ENCODE measurements at regions not wholly inside any gene's neighbourhood (a gene's known extent, or its start where the extent isn't known, plus 50 kb on each side); places are given as distances from the start of the nearest gene placed in this dataset.
"Not testable (repeated sequence)": the region's sequence is repeated elsewhere in the genome, so short reads cannot be mapped to it uniquely, and the experiment has no call there.

DNA sequence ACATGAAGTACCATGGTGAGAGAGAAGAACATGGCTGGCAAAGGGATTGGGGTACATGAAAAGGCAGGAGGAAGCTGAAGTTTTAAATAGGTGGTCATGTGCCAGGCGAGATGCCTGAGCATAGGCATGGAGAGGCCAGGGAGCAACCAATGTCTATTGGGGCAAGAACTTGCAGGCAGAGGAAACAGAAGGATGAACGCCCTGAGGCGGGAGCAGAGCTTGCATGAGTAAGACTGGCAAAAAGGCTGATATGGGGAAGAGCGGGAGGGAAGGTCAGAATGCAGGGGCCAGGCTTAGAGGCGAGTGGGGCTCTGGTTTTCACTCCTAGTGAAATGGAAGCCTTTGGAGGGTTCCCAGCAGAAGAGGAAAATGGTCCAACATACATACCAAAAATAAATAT is 52.5 kb upstream of the VSTM5 start:
- H3K27ac Mint-ChIP-seq, result no peak overlapping the region
- H3K9me3 Mint-ChIP-seq, result no peaks in the 10 kb centered on the region
- H3K27me3 Mint-ChIP-seq, result peaks cover 12% of the 10 kb centered on the region
- H3K4me1 Mint-ChIP-seq, result no peaks in the 10 kb centered on the region
- CTCF ChIA-PET, result no interaction called here
- no peaks in the 10 kb centered on the region for H3K36me3 Mint-ChIP-seq (ENCODE audit: low read depth)
- DNase-seq, result no peak
- H3K4me3 Mint-ChIP-seq, result no peak overlapping the region
- POLR2A ChIA-PET, result no interaction called here

DNA sequence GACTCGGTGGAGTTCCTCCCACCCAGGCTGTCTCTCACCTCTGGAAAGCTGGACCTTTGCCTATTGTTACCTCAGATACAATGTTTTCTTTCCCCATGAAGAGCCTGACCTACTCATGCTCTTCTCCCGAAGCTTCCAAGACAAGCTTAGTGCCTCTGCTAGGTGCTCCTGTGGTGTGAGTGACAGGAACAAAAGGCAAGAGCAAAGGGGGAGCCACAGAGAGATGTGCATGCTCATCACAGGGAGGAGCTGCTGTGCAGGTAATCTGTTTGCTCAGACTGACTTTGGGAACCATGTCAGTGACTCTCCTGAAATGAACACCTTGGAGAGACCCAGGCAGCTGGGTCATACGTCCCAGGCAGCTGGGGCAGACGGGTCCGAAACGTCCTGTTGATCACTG is 53.6 kb upstream of the VSTM5 start:
- H3K36me3 Mint-ChIP-seq (ENCODE audit: low read depth), result no peaks in the 10 kb centered on the region
- no peak for DNase-seq
- H3K9me3 Mint-ChIP-seq, result no peaks in the 10 kb centered on the region
- ChIA-PET POLR2A (no interaction called here), CTCF (interaction anchor here (0.5 kb wide), 1 partner anchor 20 kb away, joined by 3 read pairs; no protein-coding TSS in a partner anchor)
- H3K27ac Mint-ChIP-seq, result no peak overlapping the region
- no peak overlapping the region for H3K4me3 Mint-ChIP-seq
- H3K4me1 Mint-ChIP-seq, result no peaks in the 10 kb centered on the region
- peaks cover 9% of the 10 kb centered on the region for H3K27me3 Mint-ChIP-seq

DNA sequence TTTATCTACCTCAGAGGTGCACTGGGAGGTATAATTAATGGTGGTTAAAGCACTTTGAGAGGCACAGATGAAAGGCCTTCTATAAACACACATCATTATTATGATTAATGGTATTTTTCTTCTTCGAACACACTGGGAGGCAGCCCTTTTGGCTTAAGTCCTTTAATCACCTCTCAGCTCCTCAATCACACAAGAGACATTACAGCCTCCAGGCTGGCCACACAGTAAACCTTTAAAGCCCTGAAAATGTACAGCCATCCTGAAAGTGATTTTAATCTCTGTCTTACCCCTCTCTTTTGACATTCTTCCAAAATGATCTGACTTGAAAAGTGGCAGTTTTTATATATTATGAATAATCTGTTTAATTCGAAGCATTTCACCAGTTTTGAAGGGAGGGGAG is 54.3 kb upstream of the VSTM5 start:
- H3K27me3 Mint-ChIP-seq, result peaks cover 7% of the 10 kb centered on the region
- H3K4me1 Mint-ChIP-seq, result no peaks in the 10 kb centered on the region
- no peak overlapping the region for H3K27ac Mint-ChIP-seq
- ChIA-PET POLR2A (no interaction called here), CTCF (interaction anchor here (0.5 kb wide), 1 partner anchor 20 kb away, joined by 3 read pairs; no protein-coding TSS in a partner anchor)
- no peak overlapping the region for H3K4me3 Mint-ChIP-seq
- no peaks in the 10 kb centered on the region for H3K36me3 Mint-ChIP-seq (ENCODE audit: low read depth)
- no peak for DNase-seq
- H3K9me3 Mint-ChIP-seq, result no peaks in the 10 kb centered on the region

GRCh38 chr11:93905384-93905783 is 55.0 kb upstream of the VSTM5 start:
- Mint-ChIP-seq H3K36me3 (ENCODE audit: low read depth) (no peaks in the 10 kb centered on the region), H3K4me1 (no peaks in the 10 kb centered on the region), H3K27ac (no peak overlapping the region), H3K9me3 (no peaks in the 10 kb centered on the region), H3K4me3 (no peak overlapping the region), H3K27me3 (peaks cover 7% of the 10 kb centered on the region)
- POLR2A ChIA-PET, result no interaction called here
- CTCF ChIA-PET, result no interaction called here
- no peak for DNase-seq

DNA sequence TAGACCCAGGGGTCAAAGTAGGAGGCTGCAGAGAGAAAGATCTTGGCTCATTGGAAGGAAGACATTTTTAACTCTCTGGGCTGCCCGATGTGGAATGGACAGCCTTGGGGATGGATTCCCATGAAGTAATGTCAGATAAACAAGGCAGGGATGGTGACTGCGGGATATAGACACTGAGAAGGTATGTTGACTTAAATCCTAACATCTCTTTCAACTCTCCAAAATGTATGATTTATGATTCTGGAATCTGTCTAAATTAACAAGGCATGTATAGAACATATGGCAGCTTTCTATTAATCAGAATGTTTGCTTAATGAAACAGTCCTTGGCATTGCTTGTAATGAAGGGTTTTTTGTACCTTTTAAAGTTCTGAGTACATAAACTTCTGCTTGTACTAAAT is 56.1 kb upstream of the VSTM5 start:
- Mint-ChIP-seq H3K27ac (no peak overlapping the region), H3K4me1 (no peaks in the 10 kb centered on the region), H3K36me3 (ENCODE audit: low read depth) (no peaks in the 10 kb centered on the region), H3K4me3 (no peak overlapping the region), H3K9me3 (no peaks in the 10 kb centered on the region), H3K27me3 (peaks cover 7% of the 10 kb centered on the region)
- ChIA-PET CTCF (no interaction called here), POLR2A (no interaction called here)
- DNase-seq, result no peak

DNA sequence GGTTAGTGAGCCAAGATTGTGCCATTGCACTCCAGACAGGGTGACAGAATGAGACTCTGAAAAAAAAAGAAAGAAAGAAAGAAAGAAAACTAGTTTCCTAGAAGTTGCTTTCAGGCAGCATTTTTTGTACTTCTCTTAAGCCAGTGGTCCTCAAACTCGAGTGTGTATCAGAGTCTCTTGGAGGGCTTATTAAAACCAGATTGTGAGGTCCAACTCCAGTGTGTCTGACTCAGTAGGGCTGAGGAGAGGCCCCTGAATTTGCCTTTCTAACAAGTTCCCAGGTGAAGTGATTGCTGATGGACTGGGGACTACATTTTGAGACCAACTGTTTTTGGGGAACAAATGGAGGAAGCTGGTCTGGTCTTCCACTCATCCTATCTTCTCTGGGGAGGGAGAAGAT is 57.5 kb upstream of the VSTM5 start:
- H3K36me3 Mint-ChIP-seq (ENCODE audit: low read depth), result no peaks in the 10 kb centered on the region
- no peak overlapping the region for H3K27ac Mint-ChIP-seq
- H3K4me1 Mint-ChIP-seq, result no peaks in the 10 kb centered on the region
- POLR2A ChIA-PET, result no interaction called here
- H3K27me3 Mint-ChIP-seq, result peaks cover 4% of the 10 kb centered on the region
- no peaks in the 10 kb centered on the region for H3K9me3 Mint-ChIP-seq
- CTCF ChIA-PET, result no interaction called here
- DNase-seq, result no peak
- no peak overlapping the region for H3K4me3 Mint-ChIP-seq

GRCh38 chr11:93908689-93909088 is 58.3 kb upstream of the VSTM5 start:
- no peak for DNase-seq
- CTCF ChIA-PET, result interaction anchor here (1.5 kb wide), 1 partner anchor 12 kb away, joined by 8 read pairs; no protein-coding TSS in a partner anchor
- Mint-ChIP-seq H3K27me3 (peaks cover 6% of the 10 kb centered on the region), H3K4me3 (no peak overlapping the region), H3K27ac (no peak overlapping the region), H3K4me1 (no peaks in the 10 kb centered on the region), H3K36me3 (ENCODE audit: low read depth) (no peaks in the 10 kb centered on the region), H3K9me3 (no peaks in the 10 kb centered on the region)
- POLR2A ChIA-PET, result no interaction called here

- Mint-ChIP-seq H3K9me3 (no peaks in the 10 kb centered on the region), H3K4me3 (no peak overlapping the region), H3K27me3 (peaks cover 14% of the 10 kb centered on the region), H3K4me1 (no peaks in the 10 kb centered on the region), H3K27ac (no peak overlapping the region), H3K36me3 (ENCODE audit: low read depth) (no peaks in the 10 kb centered on the region)
- ChIA-PET CTCF (no interaction called here), POLR2A (no interaction called here)
- no peak for DNase-seq
Observed at GRCh38 chr11:93917673-93918072, 67.3 kb upstream of the VSTM5 start.

DNA sequence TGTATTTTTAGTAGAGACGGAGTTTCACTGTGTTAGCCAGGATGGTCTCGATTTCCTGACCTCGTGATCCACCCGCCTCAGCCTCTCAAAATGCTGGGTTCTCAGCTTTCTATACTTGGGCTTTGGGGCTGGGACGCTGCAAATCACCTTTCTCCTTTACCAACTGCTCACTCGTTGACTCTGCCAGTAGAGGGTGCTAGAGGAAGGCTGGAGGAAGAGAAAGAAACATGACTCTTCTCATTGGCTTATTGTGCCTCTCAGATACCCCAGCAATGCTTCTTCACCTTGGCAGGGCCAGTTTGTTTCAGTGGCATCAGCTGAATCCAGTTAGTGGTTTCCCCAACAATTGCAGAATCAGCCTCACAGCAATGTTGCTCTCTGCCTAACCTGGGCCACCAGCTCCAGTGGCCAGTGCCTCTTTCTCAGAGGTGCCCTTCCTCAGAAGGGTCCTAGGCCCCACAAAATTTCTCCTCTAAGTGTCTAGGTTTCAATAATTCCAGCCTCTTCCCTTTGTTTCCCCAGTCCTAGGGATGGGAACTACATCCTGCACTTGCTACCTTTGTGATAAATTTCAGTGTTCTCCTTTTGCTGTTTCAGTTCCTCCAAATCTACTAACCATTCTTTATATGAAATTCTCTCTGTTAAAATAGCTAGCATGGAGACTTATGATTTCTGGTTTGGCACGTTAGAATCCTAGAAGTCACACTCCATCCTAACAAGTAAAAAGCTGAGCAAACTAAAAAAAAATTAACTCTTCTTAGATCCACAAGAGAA is 71.5 kb upstream of the VSTM5 start:
- POLR2A ChIA-PET, result no interaction called here
- CTCF ChIA-PET, result interaction anchor here (0.7 to 1.8 kb wide), 8 partner anchors 12 to 583 kb away, joined by 3 to 10 read pairs (median 4); no protein-coding TSS in a partner anchor
- H3K27ac Mint-ChIP-seq, result no peak overlapping the region

GRCh38 chr11:93922830-93923229 is 72.4 kb upstream of the VSTM5 start:
- CTCF ChIA-PET, result interaction anchor here (0.9 to 1.8 kb wide), 2 partner anchors 28 to 252 kb away, joined by 3 to 10 read pairs; no protein-coding TSS in a partner anchor
- no peak for DNase-seq
- H3K27me3 Mint-ChIP-seq, result peaks cover 11% of the 10 kb centered on the region
- H3K27ac Mint-ChIP-seq, result no peak overlapping the region
- H3K9me3 Mint-ChIP-seq, result no peaks in the 10 kb centered on the region
- POLR2A ChIA-PET, result no interaction called here
- no peaks in the 10 kb centered on the region for H3K4me1 Mint-ChIP-seq
- no peak overlapping the region for H3K4me3 Mint-ChIP-seq
- H3K36me3 Mint-ChIP-seq (ENCODE audit: low read depth), result no peaks in the 10 kb centered on the region

More for the DNA sequence above, 71.5 kb upstream of the VSTM5 start:
- H3K27me3 Mint-ChIP-seq, result peaks cover 12% of the 10 kb centered on the region
- no peak overlapping the region for H3K4me3 Mint-ChIP-seq
- DNase-seq, result peak; percentile 21
- H3K9me3 Mint-ChIP-seq, result no peaks in the 10 kb centered on the region
- H3K4me1 Mint-ChIP-seq, result no peaks in the 10 kb centered on the region
- H3K36me3 Mint-ChIP-seq (ENCODE audit: low read depth), result no peaks in the 10 kb centered on the region

DNA sequence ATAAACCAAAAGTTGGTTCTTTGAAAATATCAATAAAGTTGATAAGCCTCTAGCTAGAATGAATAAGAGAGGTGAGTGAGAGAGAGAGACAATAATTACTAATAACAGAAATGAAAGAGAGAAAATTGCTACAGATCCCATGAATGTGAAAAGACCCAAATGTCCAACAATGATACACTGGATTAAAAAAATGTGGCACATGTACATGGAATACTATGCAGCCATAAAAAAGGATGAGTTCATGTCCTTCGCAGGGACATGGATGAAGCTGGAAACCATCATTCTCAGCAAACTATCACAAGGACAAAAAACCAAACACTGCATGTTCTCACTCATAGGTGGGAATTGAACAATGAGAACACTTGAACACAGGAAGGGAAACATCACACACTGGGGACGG is 75.7 kb upstream of the VSTM5 start:
- H3K36me3 Mint-ChIP-seq (ENCODE audit: low read depth); H3K4me3 Mint-ChIP-seq; DNase-seq; H3K27me3 Mint-ChIP-seq; H3K9me3 Mint-ChIP-seq; H3K27ac Mint-ChIP-seq; CTCF ChIA-PET; H3K4me1 Mint-ChIP-seq; POLR2A ChIA-PET: not testable (repeated sequence)

- no peaks in the 10 kb centered on the region for H3K36me3 Mint-ChIP-seq (ENCODE audit: low read depth)
- no peak overlapping the region for H3K4me3 Mint-ChIP-seq
- peaks cover 2% of the 10 kb centered on the region for H3K27me3 Mint-ChIP-seq
- H3K4me1 Mint-ChIP-seq, result no peaks in the 10 kb centered on the region
- no peaks in the 10 kb centered on the region for H3K9me3 Mint-ChIP-seq
- H3K27ac Mint-ChIP-seq, result no peak overlapping the region
- POLR2A ChIA-PET, result no interaction called here
- no peak for DNase-seq
- CTCF ChIA-PET, result no interaction called here
Observed at GRCh38 chr11:93929407-93929806, 79.0 kb upstream of the VSTM5 start.

- peaks cover 2% of the 10 kb centered on the region for H3K27me3 Mint-ChIP-seq
- H3K36me3 Mint-ChIP-seq (ENCODE audit: low read depth), result no peaks in the 10 kb centered on the region
- no peak overlapping the region for H3K4me3 Mint-ChIP-seq
- CTCF ChIA-PET, result no interaction called here
- POLR2A ChIA-PET, result no interaction called here
- H3K4me1 Mint-ChIP-seq, result no peaks in the 10 kb centered on the region
- no peak overlapping the region for H3K27ac Mint-ChIP-seq
- no peak for DNase-seq
- no peaks in the 10 kb centered on the region for H3K9me3 Mint-ChIP-seq
Observed at GRCh38 chr11:93933230-93933629, 82.8 kb upstream of the VSTM5 start.

GRCh38 chr11:93935826-93936225 is 85.3 kb upstream of the HEPHL1 start:
- Mint-ChIP-seq H3K27ac (no peak overlapping the region), H3K9me3 (no peaks in the 10 kb centered on the region), H3K36me3 (ENCODE audit: low read depth) (no peaks in the 10 kb centered on the region), H3K27me3 (peaks cover 2% of the 10 kb centered on the region), H3K4me1 (no peaks in the 10 kb centered on the region), H3K4me3 (no peak overlapping the region)
- POLR2A ChIA-PET, result no interaction called here
- no peak for DNase-seq
- CTCF ChIA-PET, result interaction anchor here (1.1 kb wide), 1 partner anchor 14 kb away, joined by 4 read pairs; no protein-coding TSS in a partner anchor

Data from activated CD4-positive, alpha-beta memory T cell treated with anti-CD3 and anti-CD28 coated beads, Interleukin-2, amount 10 ng/mL, durations not matched to agents 7 days and 5 days (primary cell).